ENCODE measurements at regions not wholly inside any gene's neighbourhood (a gene's known extent, or its start where the extent isn't known, plus 50 kb on each side); places are given as distances from the start of the nearest gene placed in this dataset.

- no peak for TF ChIP-seq CTCF (conservative IDR thresholded peaks at IDR 0.05)
- no peak for TF ChIP-seq ZFX (IDR thresholded peaks at IDR 0.05)
Measured at GRCh38 chr2:209311948-209312347, 111.9 kb upstream of the MAP2 start.
